ENCODE measurements at regions not wholly inside any gene's neighbourhood (a gene's known extent, or its start where the extent isn't known, plus 50 kb on each side); places are given as distances from the start of the nearest gene placed in this dataset.

DNA sequence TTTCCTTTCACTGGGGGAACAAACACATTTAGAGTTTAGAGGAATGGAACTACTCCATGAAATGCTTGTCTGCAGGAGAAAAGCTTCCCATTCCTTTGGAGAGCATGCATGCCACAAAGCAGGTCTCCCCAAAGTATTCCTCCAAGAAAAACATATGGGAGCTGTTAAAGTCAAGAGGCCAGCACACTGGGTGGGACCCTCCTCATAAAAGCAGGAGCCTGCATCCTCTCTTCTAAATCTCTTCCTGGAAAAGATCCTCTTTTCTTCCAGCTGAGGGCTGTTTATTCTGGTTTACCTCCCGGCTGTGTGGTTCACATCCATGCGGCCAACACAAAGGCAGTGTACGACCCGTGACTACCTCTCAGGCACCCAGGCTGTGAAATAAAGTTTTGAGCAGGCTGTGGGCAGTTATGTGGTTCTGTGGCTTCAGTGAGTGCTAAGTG lies 103.4 kb downstream of the TENT5C start:
- TF ChIP-seq, protein P1, sequence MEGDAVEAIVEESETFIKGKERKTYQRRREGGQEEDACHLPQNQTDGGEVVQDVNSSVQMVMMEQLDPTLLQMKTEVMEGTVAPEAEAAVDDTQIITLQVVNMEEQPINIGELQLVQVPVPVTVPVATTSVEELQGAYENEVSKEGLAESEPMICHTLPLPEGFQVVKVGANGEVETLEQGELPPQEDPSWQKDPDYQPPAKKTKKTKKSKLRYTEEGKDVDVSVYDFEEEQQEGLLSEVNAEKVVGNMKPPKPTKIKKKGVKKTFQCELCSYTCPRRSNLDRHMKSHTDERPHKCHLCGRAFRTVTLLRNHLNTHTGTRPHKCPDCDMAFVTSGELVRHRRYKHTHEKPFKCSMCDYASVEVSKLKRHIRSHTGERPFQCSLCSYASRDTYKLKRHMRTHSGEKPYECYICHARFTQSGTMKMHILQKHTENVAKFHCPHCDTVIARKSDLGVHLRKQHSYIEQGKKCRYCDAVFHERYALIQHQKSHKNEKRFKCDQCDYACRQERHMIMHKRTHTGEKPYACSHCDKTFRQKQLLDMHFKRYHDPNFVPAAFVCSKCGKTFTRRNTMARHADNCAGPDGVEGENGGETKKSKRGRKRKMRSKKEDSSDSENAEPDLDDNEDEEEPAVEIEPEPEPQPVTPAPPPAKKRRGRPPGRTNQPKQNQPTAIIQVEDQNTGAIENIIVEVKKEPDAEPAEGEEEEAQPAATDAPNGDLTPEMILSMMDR (IDR thresholded peaks at IDR 0.05; ENCODE audit: low read depth, low read length, poor library complexity, severe bottlenecking) = no peak
- TF ChIP-seq EZH2phosphoT487 (IDR thresholded peaks at IDR 0.05; ENCODE audit: borderline replicate concordance, low read length) = no peak
